Heart left ventricle (tissue), 16 donors: ENCODE measurements at regions not wholly inside any gene's neighbourhood (a gene's known extent, or its start where the extent isn't known, plus 50 kb on each side); places are given as distances from the start of the nearest gene placed in this dataset.

ENCODE experiments used
- ATAC-seq, 4 donors: fragments of 200-7000 bp; cut with Tn5 transposase; one replicate each; pipeline ENCODE4 v1.9.1; 2020 to 2022; ENCODE audit warnings: moderate library complexity in 4 of 4, mild to moderate bottlenecking in 3 of 4, moderate number of reproducible peaks in 1 of 4
- DNase-seq, 5 donors: peaks; one replicate each; pipeline ENCODE4 v3.0.0-alpha.2; 2020
- H3K27ac ChIP-seq, 12 donors: fragments of 200-600 bp; sonication (generic) in 4 of 12; one replicate each; pipeline versions ENCODE4 v1.5.0 to v1.8.0; 2016 to 2022; ENCODE audit warnings: mild to moderate bottlenecking in 2 of 12
- H3K27me3 ChIP-seq, 9 donors: fragments of 200-600 bp; sonication (generic) in 2 of 9; one replicate each; pipeline versions ENCODE4 v1.5.1 to v1.8.0; 2016 to 2022; ENCODE audit warnings: mild to moderate bottlenecking in 3 of 9
- H3K36me3 ChIP-seq, 9 donors: fragments of 200-600 bp; sonication (generic) in 2 of 9; one replicate each; pipeline versions ENCODE4 v1.5.0 to v1.8.0; 2018 to 2022; ENCODE audit warnings: mild to moderate bottlenecking in 2 of 9
- H3K4me1 ChIP-seq, 12 donors: fragments of 200-600 bp; sonication (generic) in 4 of 12; one replicate each; pipeline versions ENCODE4 v1.5.0 to v1.8.0; 2016 to 2022; ENCODE audit warnings: mild to moderate bottlenecking in 3 of 12
- H3K4me3 ChIP-seq, 12 donors: fragments of 200-600 bp; sonication (generic) in 4 of 12; one replicate each; pipeline versions ENCODE4 v1.5.0 to v1.8.0; 2017 to 2022; ENCODE audit warnings: mild to moderate bottlenecking in 9 of 12, moderate library complexity in 4 of 12
- H3K9me3 ChIP-seq, 12 donors: fragments of 200-600 bp; sonication (generic) in 4 of 12; one replicate each; pipeline versions ENCODE4 v1.5.0 to v1.8.0; 2016 to 2022; ENCODE audit warnings: mild to moderate bottlenecking in 1 of 12
- CTCF ChIP-seq, 12 donors: fragments of 200-600 bp; sonication (generic) in 4 of 12; IDR thresholded peaks; one replicate each; pipeline versions ENCODE4 v1.5.0 to v1.8.0; 2018 to 2022; ENCODE audit warnings: antibody characterized with exemption in 12 of 12, mild to moderate bottlenecking in 5 of 12
- POLR2A ChIP-seq, 2 donors: fragments of 450-650 bp; IDR thresholded peaks; one replicate each; pipeline ENCODE4 v1.6.1; 2017; ENCODE audit warnings: antibody characterized with exemption in 2 of 2, mild to moderate bottlenecking in 2 of 2, moderate library complexity in 2 of 2
- WGBS, 4 donors: extraction: QIAGEN DNeasy Blood & Tissue Kit in 2 of 4; methylation state at CpG; one replicate each; pipeline versions ENCODE4 v1.1.5 to v1.1.7; 2013 to 2018; 5-methylcytosine and 5-hydroxymethylcytosine counted together
- intact Hi-C, 10 donors: fragments of 100-400 bp; cut with DNase I; formaldehyde crosslinking; loops; one replicate each; pipeline versions ENCODE4 v1.11.1 to v1.14.2; 2022
- donor health status: ischemic (EF 13 %, LVEDD 7.1; RV severe dilation, severe dysfunction).
- donor health status: healthy with polysubstance abuse.
- donor health status: DM: no; HTN: yes; CAD: no.
- donor health status: DM: no; HTN: no; CAD: no.
- donor health status: ischemic (EF 25% LVEDD 6.9; RV normal size, moderate dysfunction).
- donor health status: ischemic (EF 25% LVEDD 5.7; RV mildly dilated, moderate dysfunction).
- donor health status: healthy.
- donor health status: DM: yes; HTN: yes; CAD: no.
- donor health status: ischemic (EF 35%, LVEDD 5.7; RV mildly dilated, moderate dysfunction).
- donor health status: nonischemic (EF 11% LVEDD 7.7; RV severe dilation, severe dysfunction).
- donor health status: DM: yes; HTN: yes; CAD: no.
- donor health status: PGD.
- donor health status: ischemic (EF 29% LVEDD 5.4; RV normal size, mild dysfunction).
- donor health status: nonischemic (EF 23%, LVEDD 6.1; RV moderate dilation, normal function).

DNA sequence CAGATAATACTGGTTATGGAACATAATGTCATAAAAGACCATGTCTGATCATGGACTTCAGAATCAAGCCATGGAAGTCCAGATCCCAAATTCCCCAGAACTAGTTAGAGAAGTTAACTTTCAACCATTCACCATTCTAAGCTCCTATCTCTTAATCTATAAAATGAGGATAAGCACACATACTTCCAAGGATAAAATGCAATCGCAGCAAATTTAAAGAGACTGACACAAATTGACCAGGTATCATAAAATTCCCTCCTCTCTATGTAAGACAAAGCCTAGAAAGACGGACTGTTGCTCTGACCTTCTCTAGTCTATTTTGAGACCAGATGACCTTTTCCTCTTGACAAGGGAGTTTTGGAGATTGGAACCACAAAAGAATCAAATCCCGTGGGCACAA, 426.7 kb downstream of the PLPP3 start:
- 54 to 60% (median 58%) methylated on average over 3 of the region's 3 CpGs for WGBS, 4 donors
- peaks cover 0 to 25% (median 4%) of the 10 kb centered on the region in 12 donors for H3K4me1 ChIP-seq
- no peaks in the 10 kb centered on the region for H3K9me3 ChIP-seq
- H3K27ac ChIP-seq, result no peak overlapping the region
- ATAC-seq (no peak), DNase-seq (no peak)
- TF ChIP-seq POLR2A (IDR thresholded peaks at IDR 0.05) (no peak), CTCF (IDR thresholded peaks at IDR 0.05) (no peak)
- H3K36me3 ChIP-seq, result no peaks in the 10 kb centered on the region
- intact Hi-C loops, result loop anchor here in 1 of 10 donors (5.0 kb wide), 1 partner anchor 35 kb away; no protein-coding TSS in a partner anchor
- no peaks in the 10 kb centered on the region for H3K27me3 ChIP-seq
- no peak overlapping the region for H3K4me3 ChIP-seq

GRCh38 chr1:56151402-56151801, 428.0 kb downstream of the PLPP3 start:
- TF ChIP-seq CTCF (IDR thresholded peaks at IDR 0.05), result no peak
- TF ChIP-seq POLR2A (IDR thresholded peaks at IDR 0.05), result no peak
- peaks cover 0 to 28% (median 4%) of the 10 kb centered on the region in 12 donors for H3K4me1 ChIP-seq
- no peaks in the 10 kb centered on the region for H3K9me3 ChIP-seq
- no peak overlapping the region for H3K27ac ChIP-seq
- H3K4me3 ChIP-seq, result no peak overlapping the region
- no peaks in the 10 kb centered on the region for H3K36me3 ChIP-seq
- intact Hi-C loops, result loop anchor here in 1 of 10 donors (5.0 kb wide), 1 partner anchor 36 kb away; no protein-coding TSS in a partner anchor
- WGBS, 4 donors, result 90 to 97% (median 93%) methylated on average over 2 of the region's 2 CpGs
- no peak for ATAC-seq
- DNase-seq, result no peak
- no peaks in the 10 kb centered on the region for H3K27me3 ChIP-seq

- Histone ChIP-seq H3K4me3 (no peak overlapping the region), H3K4me1 (peaks cover 0 to 32% (median 4%) of the 10 kb centered on the region in 12 donors), H3K9me3 (no peaks in the 10 kb centered on the region), H3K36me3 (no peaks in the 10 kb centered on the region), H3K27me3 (no peaks in the 10 kb centered on the region), H3K27ac (no peak overlapping the region)
- no peak for ATAC-seq
- DNase-seq, result no peak
- TF ChIP-seq POLR2A (IDR thresholded peaks at IDR 0.05) (no peak), CTCF (IDR thresholded peaks at IDR 0.05) (no peak)
- WGBS, 4 donors, result 75 to 92% (median 90%) methylated on average over 5 of the region's 5 CpGs
- intact Hi-C loops, result loop anchor here in 1 of 10 donors (5.0 kb wide), 1 partner anchor 37 kb away; no protein-coding TSS in a partner anchor
Measured at GRCh38 chr1:56150441-56151215, 428.7 kb downstream of the PLPP3 start.

DNA sequence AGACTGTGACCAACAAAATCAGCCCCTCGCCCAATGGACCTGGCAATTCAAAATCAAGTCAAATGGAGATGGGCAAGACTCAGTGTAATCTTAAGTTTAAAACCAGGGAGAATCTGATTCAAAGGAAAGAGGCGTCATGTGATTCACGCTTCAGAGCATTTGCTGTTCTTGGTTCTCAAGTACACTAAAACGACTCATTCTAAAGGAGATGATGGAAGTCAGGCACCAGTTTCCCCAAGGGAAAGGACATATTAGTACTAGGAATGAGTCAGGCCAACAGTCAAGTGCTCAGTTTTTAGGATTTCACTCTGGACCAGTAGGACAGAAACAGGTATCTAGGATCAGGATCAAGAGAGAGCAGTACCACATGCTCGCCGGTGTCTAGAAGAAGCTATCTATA, 429.6 kb downstream of the PLPP3 start:
- intact Hi-C loops, result loop anchor here in 1 of 10 donors (5.0 kb wide), 3 partner anchors 38 to 428 kb away; partner anchors contain the start of gene PLPP3
- H3K27ac ChIP-seq, result no peak overlapping the region
- no peaks in the 10 kb centered on the region for H3K9me3 ChIP-seq
- no peak overlapping the region for H3K4me3 ChIP-seq
- TF ChIP-seq CTCF (IDR thresholded peaks at IDR 0.05) (no peak), POLR2A (IDR thresholded peaks at IDR 0.05) (no peak)
- ATAC-seq (no peak), DNase-seq (no peak)
- WGBS, 4 donors, result 73 to 91% (median 87%) methylated on average over 6 of the region's 6 CpGs
- peaks cover 0 to 32% (median 4%) of the 10 kb centered on the region in 12 donors for H3K4me1 ChIP-seq
- H3K36me3 ChIP-seq, result no peaks in the 10 kb centered on the region
- H3K27me3 ChIP-seq, result no peaks in the 10 kb centered on the region
